GM23248 (cell line): ENCODE measurements at regions not wholly inside any gene's neighbourhood (a gene's known extent, or its start where the extent isn't known, plus 50 kb on each side); places are given as distances from the start of the nearest gene placed in this dataset.
A peak's percentile ranks its signal among the peaks of the same experiment; 100 is the strongest.

Experiments
- DNase-seq: peaks from one replicate; pipeline ENCODE4 v3.0.0-alpha.2; 2015
- H2AFZ ChIP-seq: fragments of 200-600 bp; sonication (generic); 2 replicates; pipeline ENCODE4 v1.6.1; 2016; ENCODE audit warnings: antibody characterized with exemption
- H3F3A ChIP-seq: fragments of 200-600 bp; sonication (generic); 2 replicates; pipeline ENCODE4 v1.6.1; 2016; ENCODE audit warnings: mild to moderate bottlenecking, antibody characterized with exemption, mixed run types; ENCODE audit not compliant: insufficient read depth
- H3K27ac ChIP-seq: fragments of 200-600 bp; sonication (generic); 2 replicates; pipeline ENCODE4 v1.5.1; 2016; ENCODE audit warnings: mild to moderate bottlenecking
- H3K27me3 ChIP-seq: fragments of 200-600 bp; sonication (generic); replicated peaks from 2 replicates; pipeline ENCODE4 v1.6.1; 2016; ENCODE audit warnings: mild to moderate bottlenecking; ENCODE audit not compliant: insufficient read depth
- H3K36me3 ChIP-seq: fragments of 200-600 bp; sonication (generic); 2 replicates; pipeline ENCODE4 v1.6.1; 2016; ENCODE audit warnings: low read depth, mild to moderate bottlenecking
- H3K4me1 ChIP-seq: fragments of 200-600 bp; sonication (generic); 2 replicates; pipeline ENCODE4 v1.6.1; 2016; ENCODE audit warnings: mild to moderate bottlenecking; ENCODE audit not compliant: insufficient read depth
- H3K4me2 ChIP-seq: fragments of 200-600 bp; sonication (generic); one replicate; pipeline ENCODE4 v1.6.1; 2016; ENCODE audit warnings: mild to moderate bottlenecking; ENCODE audit not compliant: unreplicated experiment
- H3K4me3 ChIP-seq: fragments of 200-600 bp; sonication (generic); 2 replicates; pipeline ENCODE4 v1.5.1; 2016; ENCODE audit warnings: mild to moderate bottlenecking
- H3K79me2 ChIP-seq: fragments of 200-600 bp; sonication (generic); 2 replicates; pipeline ENCODE4 v1.6.1; 2016; ENCODE audit warnings: mild to moderate bottlenecking; ENCODE audit not compliant: insufficient read depth
- H3K9ac ChIP-seq: fragments of 200-600 bp; sonication (generic); 2 replicates; pipeline ENCODE4 v1.6.1; 2016; ENCODE audit warnings: mild to moderate bottlenecking
- H3K9me2 ChIP-seq: fragments of 200-600 bp; sonication (generic); 2 replicates; pipeline ENCODE4 v1.6.1; 2016; ENCODE audit warnings: mixed run types, mild to moderate bottlenecking, moderate library complexity; ENCODE audit not compliant: insufficient read depth
- H3K9me3 ChIP-seq: fragments of 200-600 bp; sonication (generic); one replicate; pipeline ENCODE4 v1.6.1; 2017; ENCODE audit warnings: low read depth
- H4K20me1 ChIP-seq: fragments of 200-600 bp; sonication (generic); 2 replicates; pipeline ENCODE4 v1.6.0; 2016; ENCODE audit not compliant: insufficient read depth
- EZH2 ChIP-seq: fragments of 200-600 bp; sonication (generic); IDR thresholded peaks from 2 replicates; pipeline ENCODE4 v1.6.1; 2018; ENCODE audit warnings: antibody characterized with exemption, mild to moderate bottlenecking; ENCODE audit not compliant: insufficient read depth, poor library complexity, severe bottlenecking
- EZH2phosphoT487 ChIP-seq: fragments of 200-600 bp; sonication (generic); IDR thresholded peaks from 2 replicates; pipeline ENCODE4 v1.6.1; 2018; ENCODE audit warnings: antibody characterized with exemption, moderate library complexity, mild to moderate bottlenecking, low read depth; ENCODE audit not compliant: insufficient read depth
- WGBS, 2 experiments: methylation state at CpG; one replicate each; pipeline ENCODE4 v1.1.6; 2015 to 2017; ENCODE audit warnings: low lambda C conversion rate in 2 of 2, low coverage in 1 of 2; ENCODE audit errors: missing lambda C conversion rate in 2 of 2; 5-methylcytosine and 5-hydroxymethylcytosine counted together
- in situ Hi-C: fragments of 300-500 bp; cut with MboI; formaldehyde crosslinking; loops from 2 replicates; pipeline ENCODE4 v1.15.0; 2020

DNA sequence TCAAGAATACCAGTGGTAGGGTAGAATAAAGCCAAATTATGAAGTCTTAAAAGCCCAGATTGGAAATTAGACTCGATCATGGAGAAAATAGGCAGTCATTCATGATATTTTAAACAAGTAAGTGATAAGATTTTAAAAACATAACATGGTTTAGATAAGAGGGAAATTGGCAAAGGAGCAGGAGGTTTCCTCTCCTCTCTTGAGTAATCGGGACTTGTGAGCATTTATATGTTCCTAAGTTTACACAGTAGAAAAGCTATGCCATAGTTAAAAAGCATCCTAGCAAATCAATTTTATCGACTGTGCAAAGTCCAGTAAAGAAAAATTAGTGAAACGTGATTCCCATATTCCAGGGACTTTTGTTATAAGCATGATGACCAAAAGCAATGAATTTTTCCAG is 313.2 kb downstream of the AHR start:
- in situ Hi-C loops: no loop called here
- peaks cover 20% of the 10 kb centered on the region for H3F3A ChIP-seq
- no peak overlapping the region for H3K4me3 ChIP-seq
- no peaks in the 10 kb centered on the region for H3K27me3 ChIP-seq
- H3K27ac ChIP-seq: no peak overlapping the region
- no peaks in the 10 kb centered on the region for H4K20me1 ChIP-seq
- no peaks in the 10 kb centered on the region for H3K36me3 ChIP-seq
- 84 to 85% methylated on average over 4 of the region's 4 CpGs for whole genome bisulfite sequencing, 2 experiments
- H3K4me2 ChIP-seq: no peak overlapping the region
- no peaks in the 10 kb centered on the region for H3K9me2 ChIP-seq
- no peak overlapping the region for H2AFZ ChIP-seq
- DNase-seq: no peak
- TF ChIP-seq EZH2 (no peak), EZH2phosphoT487 (no peak)
- H3K9me3 ChIP-seq: no peaks in the 10 kb centered on the region
- no peaks in the 10 kb centered on the region for H3K79me2 ChIP-seq
- H3K9ac ChIP-seq: no peak overlapping the region
- peaks cover 17% of the 10 kb centered on the region for H3K4me1 ChIP-seq

DNA sequence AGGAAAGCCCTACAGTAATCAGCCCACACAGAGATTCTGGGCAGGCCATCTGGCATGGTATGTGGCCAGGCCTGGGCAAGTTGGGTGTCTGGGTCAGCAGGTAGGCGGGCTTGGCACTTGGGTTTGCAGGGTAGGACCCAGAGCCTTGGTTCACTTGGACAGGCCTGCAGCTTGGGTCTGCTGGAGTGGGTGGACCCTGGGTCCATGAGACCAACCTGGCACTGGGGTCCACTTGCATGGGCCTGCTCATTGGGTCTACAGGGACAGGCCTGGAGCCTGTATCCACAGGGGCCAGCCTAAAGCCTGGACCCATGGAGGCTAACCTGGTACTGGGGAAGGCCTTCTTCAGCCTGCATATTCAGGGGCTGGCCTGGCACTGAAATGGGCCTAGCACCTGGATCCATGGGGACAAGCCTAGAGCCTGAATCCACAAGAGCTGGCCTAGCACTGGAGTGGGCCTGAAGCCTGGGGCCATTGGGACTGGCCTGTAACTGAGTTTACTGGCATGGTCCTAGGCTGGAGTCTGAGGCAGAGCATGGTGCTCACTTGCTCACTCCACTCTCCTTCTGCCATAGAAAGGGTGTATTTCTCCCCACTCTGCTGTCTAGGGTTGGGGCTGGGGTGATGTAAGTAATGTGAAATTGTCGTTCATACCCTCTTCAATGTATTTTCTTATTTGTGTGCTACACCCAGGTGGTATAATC is 315.0 kb downstream of the AHR start:
- no peaks in the 10 kb centered on the region for H3K9me3 ChIP-seq
- H3K27me3 ChIP-seq: no peaks in the 10 kb centered on the region
- in situ Hi-C loops: no loop called here
- H2AFZ ChIP-seq: no peak overlapping the region
- TF ChIP-seq EZH2: no peak
- no peak for TF ChIP-seq EZH2phosphoT487
- no peak overlapping the region for H3K4me2 ChIP-seq
- H3K27ac ChIP-seq: no peak overlapping the region
- no peak overlapping the region for H3K4me3 ChIP-seq
- peaks cover 5% of the 10 kb centered on the region for H3F3A ChIP-seq
- 84 to 100% methylated on average over 2 of the region's 2 CpGs for WGBS, 2 experiments
- H4K20me1 ChIP-seq: no peaks in the 10 kb centered on the region
- peaks cover 7% of the 10 kb centered on the region for H3K4me1 ChIP-seq
- H3K9ac ChIP-seq: no peak overlapping the region
- no peaks in the 10 kb centered on the region for H3K79me2 ChIP-seq
- no peak for DNase-seq
- H3K36me3 ChIP-seq: no peaks in the 10 kb centered on the region
- no peaks in the 10 kb centered on the region for H3K9me2 ChIP-seq

DNA sequence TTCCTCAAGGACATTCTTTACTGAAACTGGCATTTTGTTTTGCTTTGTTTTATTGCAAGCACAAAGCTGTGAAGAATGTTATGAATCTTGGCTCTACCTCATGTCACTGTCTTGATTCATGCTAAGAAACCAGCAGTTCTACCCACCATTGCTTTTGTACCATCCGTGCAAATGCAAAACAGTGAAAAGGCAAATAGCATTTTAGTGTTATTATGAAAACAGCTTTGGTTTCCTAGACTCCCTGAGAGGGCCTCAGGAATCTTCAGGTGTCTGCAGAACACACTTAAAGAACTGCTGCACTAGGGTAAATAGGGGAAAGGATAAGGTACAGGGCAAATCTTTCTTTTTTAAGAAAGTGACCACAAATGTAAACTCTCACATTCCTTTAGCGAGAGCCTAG is 318.9 kb downstream of the AHR start:
- Histone ChIP-seq H3K4me3 (no peak overlapping the region), H3K27me3 (no peaks in the 10 kb centered on the region), H3K79me2 (no peaks in the 10 kb centered on the region), H3K4me2 (no peak overlapping the region), H3K27ac (no peak overlapping the region), H3K4me1 (no peaks in the 10 kb centered on the region), H2AFZ (0 out of 2 replicates have a peak overlapping the region, but pooled peaks have one; percentile 14), H3K9ac (no peak overlapping the region), H3K36me3 (no peaks in the 10 kb centered on the region), H3K9me2 (no peaks in the 10 kb centered on the region), H3F3A (no peaks in the 10 kb centered on the region), H4K20me1 (no peaks in the 10 kb centered on the region), H3K9me3 (no peaks in the 10 kb centered on the region)
- no peak for DNase-seq
- TF ChIP-seq EZH2phosphoT487 (no peak), EZH2 (no peak)
- in situ Hi-C loops: no loop called here
- WGBS, 2 experiments: 54 to 61% methylated on average over 2 of the region's 2 CpGs

DNA sequence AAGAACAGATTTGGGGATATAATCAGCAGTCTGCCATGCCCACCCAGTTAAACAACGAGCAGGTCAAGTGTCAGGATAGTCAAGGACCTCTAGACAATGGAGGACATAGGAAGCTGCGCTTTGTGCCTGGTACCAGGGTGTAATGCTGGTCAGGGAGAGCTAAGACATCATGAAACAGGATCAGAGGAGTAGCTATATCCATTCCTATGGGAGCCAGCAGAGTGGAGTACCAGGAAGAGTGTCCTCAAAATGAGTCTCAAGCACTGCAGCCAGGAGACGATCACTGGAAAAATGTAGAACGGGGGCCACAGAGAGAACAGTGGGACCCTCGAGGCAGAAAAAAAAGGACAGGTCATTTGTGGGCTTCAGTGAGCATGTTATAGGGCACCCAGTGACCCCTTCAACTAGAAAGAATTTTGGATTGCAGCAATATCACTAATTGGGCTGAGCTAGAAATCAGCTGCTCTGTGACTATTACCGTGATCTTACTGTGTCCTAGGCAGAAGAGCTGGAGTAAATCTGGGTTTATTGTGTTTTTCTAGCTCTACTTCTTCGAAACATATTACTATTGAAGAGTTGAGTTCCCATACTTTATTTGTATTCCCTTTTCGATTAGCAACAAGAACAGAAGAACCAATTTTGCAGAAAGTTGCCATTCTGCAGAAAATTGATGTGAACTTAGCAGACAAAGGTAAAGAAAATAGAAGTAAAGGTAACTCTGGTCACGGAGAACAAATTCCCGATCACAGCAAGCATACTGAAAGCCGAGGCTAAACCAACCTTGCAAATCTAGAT is 319.6 kb downstream of the AHR start:
- no peaks in the 10 kb centered on the region for H3K4me1 ChIP-seq
- DNase-seq: no peak
- no peaks in the 10 kb centered on the region for H3K27me3 ChIP-seq
- H3K27ac ChIP-seq: no peak overlapping the region
- 86% methylated on average over 11 of the region's 11 CpGs for WGBS, 2 experiments
- H3K9me3 ChIP-seq: no peaks in the 10 kb centered on the region
- no peak for TF ChIP-seq EZH2phosphoT487
- no peak for TF ChIP-seq EZH2
- H3F3A ChIP-seq: no peaks in the 10 kb centered on the region
- no peaks in the 10 kb centered on the region for H3K36me3 ChIP-seq
- no peaks in the 10 kb centered on the region for H3K79me2 ChIP-seq
- no peaks in the 10 kb centered on the region for H4K20me1 ChIP-seq
- H3K9ac ChIP-seq: no peak overlapping the region
- H3K9me2 ChIP-seq: no peaks in the 10 kb centered on the region
- H2AFZ ChIP-seq: 0 out of 2 replicates have a peak overlapping the region, but pooled peaks have one; percentile 14
- no peak overlapping the region for H3K4me3 ChIP-seq
- H3K4me2 ChIP-seq: no peak overlapping the region
- in situ Hi-C loops: no loop called here
